Activated CD4-positive, CD25-positive, alpha-beta regulatory T cell treated with anti-CD3 and anti-CD28 coated beads, Interleukin-2, amount 50 U/mL, for 72 hours (primary cell): ENCODE measurements at regions not wholly inside any gene's neighbourhood (a gene's known extent, or its start where the extent isn't known, plus 50 kb on each side); places are given as distances from the start of the nearest gene placed in this dataset.
"Not testable (repeated sequence)": the region's sequence is repeated elsewhere in the genome, so short reads cannot be mapped to it uniquely, and the experiment has no call there.

ENCODE experiments used
- DNase-seq: peaks from one replicate; pipeline ENCODE4 v3.0.0; 2021

- DNase-seq: no peak
These were observed 57.7 kb downstream of the SOX3 start for GRCh38 chrX:140447150-140447549.

GRCh38 chrX:140440876-140441275, 64.0 kb downstream of the SOX3 start:
- DNase-seq: no peak

- no peak for DNase-seq
These were observed 65.4 kb downstream of the SOX3 start for GRCh38 chrX:140439476-140439875.

- no peak for DNase-seq
These were observed 70.5 kb downstream of the SOX3 start for GRCh38 chrX:140434347-140434746.

GRCh38 chrX:140433582-140433981, 71.3 kb downstream of the SOX3 start:
- DNase-seq: no peak

- DNase-seq: no peak
These were observed 72.3 kb downstream of the SOX3 start for GRCh38 chrX:140432346-140433175.

GRCh38 chrX:140431521-140431920, 73.3 kb downstream of the SOX3 start:
- DNase-seq: no peak

GRCh38 chrX:140425712-140426395, 79.0 kb downstream of the SOX3 start:
- DNase-seq: no peak

GRCh38 chrX:140422501-140422900, 82.4 kb downstream of the SOX3 start:
- no peak for DNase-seq

- DNase-seq: not testable (repeated sequence)
These were observed 102.7 kb downstream of the SOX3 start for GRCh38 chrX:140402131-140402530.

- DNase-seq: not testable (repeated sequence)
These were observed 108.5 kb downstream of the SOX3 start for GRCh38 chrX:140396326-140396725.

- DNase-seq: no peak
These were observed 111.4 kb downstream of the SOX3 start for GRCh38 chrX:140393507-140393906.

- DNase-seq: no peak
These were observed 113.6 kb downstream of the SOX3 start for GRCh38 chrX:140391313-140391712.

- no peak for DNase-seq
These were observed 115.5 kb downstream of the SOX3 start for GRCh38 chrX:140389331-140389730.

GRCh38 chrX:140362861-140363260, 142.0 kb downstream of the SOX3 start:
- DNase-seq: no peak

GRCh38 chrX:140360924-140361323, 143.9 kb downstream of the SOX3 start:
- DNase-seq: no peak

GRCh38 chrX:140360284-140360683, 144.6 kb downstream of the SOX3 start:
- no peak for DNase-seq

GRCh38 chrX:140355922-140356321, 148.9 kb downstream of the SOX3 start:
- no peak for DNase-seq

- DNase-seq: no peak
These were observed 149.4 kb downstream of the SOX3 start for GRCh38 chrX:140355429-140355828.

- no peak for DNase-seq
These were observed 150.3 kb downstream of the SOX3 start for GRCh38 chrX:140354431-140355120.

GRCh38 chrX:140346729-140347128, 158.1 kb downstream of the SOX3 start:
- no peak for DNase-seq

- DNase-seq: no peak
These were observed 161.5 kb downstream of the SOX3 start for GRCh38 chrX:140343226-140343868.

GRCh38 chrX:140342410-140342809, 162.5 kb downstream of the SOX3 start:
- DNase-seq: no peak
